ENCODE measurements at regions not wholly inside any gene's neighbourhood (a gene's known extent, or its start where the extent isn't known, plus 50 kb on each side); places are given as distances from the start of the nearest gene placed in this dataset.
"Not testable (repeated sequence)": the region's sequence is repeated elsewhere in the genome, so short reads cannot be mapped to it uniquely, and the experiment has no call there.

DNA sequence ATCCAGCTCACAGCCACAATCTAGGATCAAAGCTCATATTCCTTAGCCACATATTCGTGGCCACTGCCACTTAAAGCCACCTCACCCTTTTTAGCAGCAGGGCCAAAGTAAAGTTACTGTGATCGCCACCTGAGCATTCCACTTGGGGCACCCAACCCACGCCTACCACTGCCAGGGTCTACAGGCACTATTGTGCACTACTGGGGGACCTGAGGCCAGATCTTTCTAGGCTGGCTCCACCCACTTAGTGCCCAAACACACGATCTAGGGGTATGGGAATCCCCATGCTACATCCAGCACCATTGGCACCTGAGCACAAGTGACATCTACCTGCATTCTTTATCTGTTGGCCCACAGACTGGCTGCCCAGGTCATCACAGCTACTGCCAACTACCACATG, 517.9 kb upstream of the PRR20A start:
- intact Hi-C loops (cut with DNase I), result no loop called here
- no peak overlapping the region for H3K4me3 ChIP-seq

DNA sequence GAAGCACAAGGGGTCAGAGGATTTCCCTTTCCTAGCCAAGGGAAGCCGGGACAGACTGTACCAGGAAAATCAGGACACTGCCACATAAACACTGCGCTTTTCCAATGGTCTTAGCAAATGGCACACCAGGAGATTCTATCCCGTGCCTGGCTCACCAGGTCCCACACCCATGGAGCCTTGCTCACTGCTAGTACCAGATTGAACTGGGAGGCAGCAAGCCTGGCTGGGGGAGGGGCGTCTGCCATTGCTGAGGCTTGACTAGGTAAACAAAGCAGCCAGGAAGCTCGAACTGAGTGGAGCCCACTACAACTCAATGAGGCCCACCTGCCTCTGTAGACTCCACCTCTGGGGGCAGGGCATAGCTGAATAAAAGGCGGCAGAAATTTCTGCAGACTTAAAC, 511.8 kb upstream of the PRR20A start:
- H3K4me1 ChIP-seq (replicated peaks in 1 of 2); intact Hi-C loops (cut with DNase I); H3K36me3 ChIP-seq (replicated peaks in 1 of 2); H3K27ac ChIP-seq; H3K27me3 ChIP-seq; DNase-seq; H3K4me3 ChIP-seq; H3K9me3 ChIP-seq (replicated peaks in 1 of 3): not testable (repeated sequence)
- 62 to 80% (median 75%) methylated on average over 3 to 6 of the region's 6 CpGs for WGBS, 4 donors

More for the DNA sequence above, 517.9 kb upstream of the PRR20A start:
- H3K36me3 ChIP-seq (replicated peaks in 1 of 2), result no peaks in the 10 kb centered on the region
- H3K9me3 ChIP-seq (replicated peaks in 1 of 3), result peaks cover 0 to 3% (median 0%) of the 10 kb centered on the region in 3 donors
- H3K27me3 ChIP-seq, result no peaks in the 10 kb centered on the region
- no peak for DNase-seq
- 78 to 88% (median 82%) methylated on average over 3 to 4 of the region's 4 CpGs for WGBS, 4 donors
- H3K4me1 ChIP-seq (replicated peaks in 1 of 2), result no peaks in the 10 kb centered on the region
- TF ChIP-seq, protein P1, sequence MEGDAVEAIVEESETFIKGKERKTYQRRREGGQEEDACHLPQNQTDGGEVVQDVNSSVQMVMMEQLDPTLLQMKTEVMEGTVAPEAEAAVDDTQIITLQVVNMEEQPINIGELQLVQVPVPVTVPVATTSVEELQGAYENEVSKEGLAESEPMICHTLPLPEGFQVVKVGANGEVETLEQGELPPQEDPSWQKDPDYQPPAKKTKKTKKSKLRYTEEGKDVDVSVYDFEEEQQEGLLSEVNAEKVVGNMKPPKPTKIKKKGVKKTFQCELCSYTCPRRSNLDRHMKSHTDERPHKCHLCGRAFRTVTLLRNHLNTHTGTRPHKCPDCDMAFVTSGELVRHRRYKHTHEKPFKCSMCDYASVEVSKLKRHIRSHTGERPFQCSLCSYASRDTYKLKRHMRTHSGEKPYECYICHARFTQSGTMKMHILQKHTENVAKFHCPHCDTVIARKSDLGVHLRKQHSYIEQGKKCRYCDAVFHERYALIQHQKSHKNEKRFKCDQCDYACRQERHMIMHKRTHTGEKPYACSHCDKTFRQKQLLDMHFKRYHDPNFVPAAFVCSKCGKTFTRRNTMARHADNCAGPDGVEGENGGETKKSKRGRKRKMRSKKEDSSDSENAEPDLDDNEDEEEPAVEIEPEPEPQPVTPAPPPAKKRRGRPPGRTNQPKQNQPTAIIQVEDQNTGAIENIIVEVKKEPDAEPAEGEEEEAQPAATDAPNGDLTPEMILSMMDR (IDR thresholded peaks at IDR 0.05), result no peak
- TF ChIP-seq POLR2A (IDR thresholded peaks at IDR 0.05), result no peak
- no peak overlapping the region for H3K27ac ChIP-seq

DNA sequence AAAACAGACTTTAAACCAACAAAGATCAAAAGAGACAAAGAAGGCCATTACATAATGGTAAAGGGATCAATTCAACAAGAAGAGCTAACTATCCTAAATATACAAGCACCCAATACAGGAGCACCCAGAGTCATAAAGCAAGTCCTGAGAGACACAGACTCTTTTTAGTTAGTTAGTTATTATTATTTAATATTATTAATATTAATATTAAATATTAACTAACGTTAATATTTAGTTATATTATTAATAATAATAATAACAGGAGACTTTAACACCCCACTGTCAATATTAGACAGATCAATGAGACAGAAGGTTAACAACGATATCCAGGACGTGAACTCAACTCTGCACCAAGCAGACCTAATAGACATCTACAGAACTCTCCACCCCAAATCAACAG, 509.7 kb upstream of the PRR20A start:
- H3K4me1 ChIP-seq (replicated peaks in 1 of 2); H3K4me3 ChIP-seq; intact Hi-C loops (cut with DNase I); DNase-seq; H3K36me3 ChIP-seq (replicated peaks in 1 of 2); H3K9me3 ChIP-seq (replicated peaks in 1 of 3); H3K27me3 ChIP-seq; H3K27ac ChIP-seq: not testable (repeated sequence)
- WGBS, 4 donors, result 79 to 84% (median 81%) methylated on average over 3 of the region's 3 CpGs

DNA sequence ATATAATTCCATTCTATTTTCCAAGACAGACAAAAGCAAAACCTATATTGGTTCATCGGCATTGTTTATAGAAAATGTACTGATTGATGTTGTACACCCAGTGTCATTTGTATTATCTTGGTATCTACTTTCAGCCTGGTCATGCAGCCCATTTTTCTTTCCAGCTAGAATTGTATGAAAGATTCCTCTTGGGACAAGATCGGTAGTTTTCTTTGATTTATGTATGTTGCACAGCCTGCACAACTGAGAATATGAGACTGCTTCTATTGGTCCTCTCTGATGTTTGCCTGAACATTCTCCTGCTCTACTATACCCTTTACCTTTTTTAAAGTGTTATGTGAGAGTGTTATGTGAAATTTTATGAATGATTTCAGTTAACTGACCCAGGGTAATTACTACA, 487.7 kb upstream of the PRR20A start:
- TF ChIP-seq, protein P1 (IDR thresholded peaks at IDR 0.05), result no peak
- no peak for TF ChIP-seq POLR2A (IDR thresholded peaks at IDR 0.05)
- no peaks in the 10 kb centered on the region for H3K9me3 ChIP-seq (replicated peaks in 1 of 3)
- no peak overlapping the region for H3K27ac ChIP-seq
- H3K4me3 ChIP-seq, result no peak overlapping the region
- intact Hi-C loops (cut with DNase I), result no loop called here
- H3K27me3 ChIP-seq, result no peaks in the 10 kb centered on the region
- no peaks in the 10 kb centered on the region for H3K36me3 ChIP-seq (replicated peaks in 1 of 2)
- no peaks in the 10 kb centered on the region for H3K4me1 ChIP-seq (replicated peaks in 1 of 2)
- WGBS, 4 donors, result 45 to 54% (median 51%) methylated on average over 2 of the region's 2 CpGs
- DNase-seq, result no peak

DNA sequence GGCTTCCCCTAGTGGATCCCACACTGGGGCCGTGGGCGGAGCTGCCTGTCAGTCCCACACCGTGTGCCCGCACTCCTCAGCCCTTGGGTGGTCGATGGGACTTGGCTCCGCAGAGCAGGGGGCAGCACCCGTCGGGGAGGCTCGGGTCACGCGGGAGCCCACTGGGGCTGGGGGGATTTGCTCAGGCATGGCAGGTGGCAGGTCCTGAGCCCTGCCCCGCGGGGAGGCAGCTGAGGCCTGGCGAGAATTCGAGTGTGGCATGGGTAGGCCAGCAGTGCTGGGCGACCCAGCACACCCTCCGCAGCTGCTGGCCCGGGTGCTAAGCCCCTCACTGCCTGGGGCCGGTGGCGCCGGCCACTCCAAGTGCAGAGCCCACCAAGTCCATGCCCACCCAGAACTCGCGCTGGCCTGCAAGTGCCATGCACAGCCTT, 481.7 kb upstream of the PRR20A start:
- TF ChIP-seq, protein P1 (IDR thresholded peaks at IDR 0.05), result no peak
- Histone ChIP-seq H3K36me3 (replicated peaks in 1 of 2) (no peaks in the 10 kb centered on the region), H3K4me1 (replicated peaks in 1 of 2) (no peaks in the 10 kb centered on the region), H3K27me3 (no peaks in the 10 kb centered on the region), H3K9me3 (replicated peaks in 1 of 3) (no peaks in the 10 kb centered on the region), H3K27ac (no peak overlapping the region), H3K4me3 (no peak overlapping the region)
- intact Hi-C loops (cut with DNase I), result no loop called here
- WGBS, 4 donors, result 94 to 100% (median 95%) methylated on average over 2 to 23 of the region's 23 CpGs
- no peak for DNase-seq
